ENCODE measurements at regions not wholly inside any gene's neighbourhood (a gene's known extent, or its start where the extent isn't known, plus 50 kb on each side); places are given as distances from the start of the nearest gene placed in this dataset.

DNA sequence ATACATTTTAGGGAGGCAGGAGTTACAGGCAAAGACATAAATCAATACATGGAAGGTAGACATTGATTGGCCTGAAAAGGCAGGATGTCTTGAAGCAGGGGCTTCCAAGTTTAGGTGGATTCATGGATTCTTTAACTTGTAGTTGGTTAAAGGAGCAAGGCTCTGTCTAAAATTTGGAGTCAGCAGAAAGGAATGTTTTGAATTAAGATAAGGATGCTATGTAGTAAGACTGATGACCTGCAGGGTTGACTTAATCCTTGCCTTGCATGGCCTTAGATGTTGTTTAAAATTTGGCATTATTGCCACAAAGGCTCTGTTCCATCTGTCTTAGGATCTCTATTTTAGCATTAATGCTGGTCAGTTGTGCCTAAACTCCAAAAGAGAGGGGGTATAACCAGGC is 171.3 kb downstream of the C5orf15 start:
- DNase-seq (ENCODE audit: low read depth), result no peak

DNA sequence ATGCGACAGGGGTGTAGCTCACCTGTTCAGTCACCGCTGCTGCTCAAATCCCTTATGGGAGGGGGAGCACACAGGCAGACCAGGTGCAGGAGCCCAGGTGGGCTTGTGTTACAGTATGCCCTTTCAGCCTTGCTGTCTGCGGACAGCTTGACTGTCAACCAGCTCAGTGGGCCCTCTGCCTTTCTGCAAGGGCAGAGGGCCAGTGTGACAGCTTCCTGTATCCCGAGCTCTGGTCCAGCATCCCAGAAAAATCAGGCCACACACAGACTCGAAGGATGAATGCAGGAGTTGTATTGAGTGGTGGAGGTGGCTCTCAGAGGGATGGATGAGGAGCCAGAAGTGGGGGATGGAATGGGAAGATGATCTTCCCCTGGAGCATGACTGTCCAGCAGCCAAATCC is 172.2 kb downstream of the C5orf15 start:
- no peak for DNase-seq (ENCODE audit: low read depth)

DNA sequence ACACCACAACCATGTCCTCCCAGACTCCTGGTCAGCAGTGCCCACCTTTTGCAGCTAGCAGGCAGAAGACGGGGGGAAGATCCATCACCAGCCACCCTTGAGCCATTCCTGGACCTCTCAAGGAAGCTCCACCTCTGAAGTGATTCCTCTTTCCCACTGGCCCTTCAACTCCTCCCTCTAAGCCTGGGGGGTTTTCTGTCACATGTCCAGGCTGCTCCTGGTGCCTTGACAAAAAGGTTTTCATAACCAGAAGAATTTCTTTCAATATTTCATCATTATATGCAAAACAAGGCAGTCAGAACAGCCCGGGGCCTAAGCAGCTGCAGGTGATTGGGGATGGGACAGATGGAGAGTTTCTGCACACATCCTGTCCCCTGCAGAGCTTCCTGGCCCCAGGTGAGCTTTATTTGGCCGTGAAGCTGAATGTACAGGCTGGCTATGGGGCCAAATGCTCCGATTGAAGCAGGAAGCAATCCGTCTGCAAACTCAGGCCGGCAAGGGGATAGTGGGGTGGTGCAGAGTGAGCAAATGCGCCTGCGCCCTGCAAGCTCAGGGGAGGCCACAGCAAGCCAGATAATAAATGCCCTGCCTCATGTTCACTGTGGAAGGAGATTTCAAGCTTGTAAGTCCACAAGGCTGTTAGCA is 173.5 kb downstream of the C5orf15 start:
- DNase-seq (ENCODE audit: low read depth), result no peak

DNA sequence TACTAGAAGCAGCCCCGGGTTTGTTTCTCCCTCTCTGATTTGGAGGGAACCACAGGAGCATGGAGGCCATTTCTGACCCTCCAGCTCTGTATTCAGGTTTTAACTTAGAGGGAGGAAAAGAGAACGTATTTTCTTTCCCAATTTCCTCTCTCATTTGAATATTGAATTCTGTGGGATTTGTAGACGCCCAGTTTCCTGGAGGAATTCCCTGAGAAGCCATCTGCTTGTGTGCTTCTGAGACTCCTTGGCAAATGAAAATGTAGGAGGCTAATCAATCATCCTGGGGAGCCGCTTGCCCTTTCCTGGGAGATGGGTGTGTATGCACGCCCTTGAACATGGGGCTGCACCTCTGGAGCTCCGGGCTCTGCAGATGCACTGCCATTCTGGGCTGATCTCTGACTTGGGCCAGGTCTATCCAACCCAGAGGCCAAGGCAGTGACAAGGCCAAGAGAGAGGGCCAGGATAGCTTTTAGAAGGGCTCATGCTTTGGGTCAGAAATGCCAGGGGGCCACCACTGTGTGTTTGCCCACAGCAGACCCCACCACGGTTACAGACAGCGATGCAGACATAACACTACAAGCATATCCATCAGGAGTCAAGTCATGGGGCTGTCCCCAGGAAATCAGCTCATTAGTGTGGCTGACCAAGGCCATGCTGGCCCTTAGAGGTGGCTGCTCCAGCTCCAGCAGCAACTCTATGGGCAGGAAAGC is 174.5 kb downstream of the C5orf15 start:
- DNase-seq (ENCODE audit: low read depth), result no peak

DNA sequence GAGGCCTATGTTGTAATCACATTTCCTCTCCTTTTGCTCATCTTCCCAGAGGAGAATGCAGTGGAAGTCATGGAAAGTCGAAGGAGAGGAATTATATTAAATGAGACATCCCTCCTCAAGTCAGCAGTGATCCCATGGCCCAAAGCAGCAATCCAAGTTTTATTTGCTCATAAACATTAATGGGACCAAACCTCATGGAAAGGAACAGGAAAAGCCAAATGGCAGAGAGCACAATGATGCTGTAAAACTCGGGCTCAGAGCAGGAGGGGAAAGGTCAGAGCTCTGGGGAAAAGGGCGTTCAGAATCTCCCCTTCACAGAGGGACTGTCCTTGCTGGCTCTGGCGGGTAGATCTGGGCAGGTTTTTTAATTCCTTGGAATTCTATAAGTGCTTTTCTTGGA is 175.8 kb downstream of the C5orf15 start:
- no peak for DNase-seq (ENCODE audit: low read depth)

DNA sequence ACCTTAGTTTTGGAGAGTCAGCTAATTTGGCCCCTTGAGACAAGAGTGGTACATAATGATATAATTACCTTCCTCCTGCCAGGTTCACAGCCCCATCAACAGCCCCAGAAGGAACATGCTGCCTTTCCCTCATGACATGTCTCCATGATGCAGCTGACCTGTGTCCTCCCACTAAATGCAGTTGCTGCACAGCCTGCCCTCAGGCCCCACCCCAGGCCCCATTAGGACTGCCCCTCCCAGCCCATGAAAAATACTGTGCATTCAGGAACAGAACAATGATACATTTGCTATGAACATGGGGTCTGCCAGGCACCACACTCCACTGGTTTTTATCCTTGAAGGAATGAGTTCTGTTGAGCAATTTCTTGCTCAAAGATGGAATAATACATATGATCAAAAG is 176.4 kb downstream of the C5orf15 start:
- no peak for DNase-seq (ENCODE audit: low read depth)

DNA sequence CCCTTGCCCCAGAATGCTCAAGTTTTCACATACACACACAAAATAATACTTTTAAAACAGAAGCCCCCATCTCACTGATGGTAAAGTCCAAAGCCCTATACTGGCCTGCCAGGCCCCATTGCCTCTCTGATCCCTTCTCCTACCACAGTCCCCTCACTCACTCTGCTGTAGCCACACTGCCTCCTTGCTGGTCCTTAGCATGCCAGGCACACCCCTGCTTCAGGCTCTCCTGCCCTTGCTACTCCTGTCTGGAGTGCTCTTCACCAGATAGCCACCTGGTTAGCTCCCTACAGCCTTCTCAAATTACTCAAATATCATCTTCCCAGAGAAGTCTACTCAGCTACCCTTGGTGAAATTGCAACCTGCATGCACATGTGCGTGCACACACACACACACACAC is 177.5 kb downstream of the C5orf15 start:
- DNase-seq (ENCODE audit: low read depth), result no peak

DNA sequence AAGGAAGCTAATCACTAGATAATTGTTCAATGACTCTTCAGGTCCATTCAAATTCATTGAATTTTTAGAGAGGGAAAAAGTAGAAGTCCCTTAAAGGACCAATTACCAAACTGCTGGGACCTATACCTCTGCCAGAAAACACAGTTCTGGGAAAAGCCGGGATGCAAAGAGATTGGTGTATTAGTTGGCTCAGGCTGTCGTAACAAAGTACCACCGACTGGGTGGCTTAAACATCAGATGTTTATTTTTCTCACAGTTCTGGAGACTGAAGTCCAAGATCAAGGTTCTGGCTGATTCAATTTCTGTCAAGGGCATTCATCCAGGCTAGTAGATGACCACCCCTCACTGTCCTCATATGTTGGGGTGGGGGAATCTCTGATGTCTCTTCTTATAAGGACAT is 177.1 kb upstream of the FSTL4 start:
- DNase-seq (ENCODE audit: low read depth), result no peak

DNA sequence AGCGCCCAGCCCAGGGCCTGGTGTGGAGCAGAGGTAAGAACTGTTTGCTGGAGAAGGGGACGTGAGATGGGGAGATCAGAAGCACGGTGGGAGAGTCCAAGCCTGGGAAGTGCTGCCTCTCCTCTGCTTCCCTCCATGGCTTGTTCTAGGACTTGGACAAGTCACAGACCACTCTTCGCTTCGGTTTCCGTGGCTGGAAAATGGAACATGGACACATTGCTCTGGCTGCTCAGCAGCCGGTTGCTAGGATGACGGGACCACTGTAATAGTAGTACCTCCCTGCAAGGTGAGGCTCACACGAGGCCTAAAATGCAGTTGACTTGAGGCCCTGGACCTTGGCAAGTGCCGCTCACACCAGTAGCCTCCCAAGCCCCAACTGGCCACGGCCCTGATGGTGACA is 175.8 kb upstream of the FSTL4 start:
- DNase-seq (ENCODE audit: low read depth), result no peak

DNA sequence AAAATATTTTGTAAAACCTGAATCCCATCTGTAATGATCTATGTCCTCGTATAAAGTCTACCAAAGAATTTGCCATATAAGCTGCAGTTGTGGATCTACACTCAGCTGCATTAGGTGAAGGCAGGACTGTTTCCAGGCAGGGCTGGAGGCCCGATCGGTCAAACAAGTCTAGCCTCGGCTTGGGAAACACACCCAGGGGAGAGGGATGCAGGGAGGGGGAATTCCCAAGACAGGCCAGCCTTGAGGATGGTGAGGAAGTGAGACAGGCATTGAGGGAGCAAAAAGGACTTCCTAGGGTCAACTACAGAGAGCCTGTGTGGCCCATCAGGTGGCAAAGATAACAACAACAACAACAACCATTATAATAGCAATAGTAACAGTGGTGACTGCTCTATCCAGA is 174.1 kb upstream of the FSTL4 start:
- no peak for DNase-seq (ENCODE audit: low read depth)

DNA sequence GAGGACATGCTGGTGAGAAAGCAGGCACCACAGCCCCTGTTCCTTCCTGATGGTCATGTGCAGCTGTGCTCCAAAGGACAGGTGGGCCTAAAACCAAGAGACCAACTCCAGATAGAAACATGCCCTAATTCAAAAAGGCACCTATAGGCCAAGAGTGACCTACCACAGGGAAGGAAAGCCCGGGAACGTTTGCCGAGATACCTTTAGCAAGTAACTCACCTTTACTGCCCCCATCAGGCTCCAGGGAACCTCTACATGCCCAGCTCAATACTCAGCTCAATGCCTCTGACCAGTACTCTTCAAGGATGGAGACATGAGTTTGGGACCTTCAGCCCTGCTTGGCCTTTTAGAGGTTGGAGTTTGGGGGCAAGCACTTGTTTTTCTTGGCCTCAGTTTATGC is 172.8 kb upstream of the FSTL4 start:
- no peak for DNase-seq (ENCODE audit: low read depth)

DNA sequence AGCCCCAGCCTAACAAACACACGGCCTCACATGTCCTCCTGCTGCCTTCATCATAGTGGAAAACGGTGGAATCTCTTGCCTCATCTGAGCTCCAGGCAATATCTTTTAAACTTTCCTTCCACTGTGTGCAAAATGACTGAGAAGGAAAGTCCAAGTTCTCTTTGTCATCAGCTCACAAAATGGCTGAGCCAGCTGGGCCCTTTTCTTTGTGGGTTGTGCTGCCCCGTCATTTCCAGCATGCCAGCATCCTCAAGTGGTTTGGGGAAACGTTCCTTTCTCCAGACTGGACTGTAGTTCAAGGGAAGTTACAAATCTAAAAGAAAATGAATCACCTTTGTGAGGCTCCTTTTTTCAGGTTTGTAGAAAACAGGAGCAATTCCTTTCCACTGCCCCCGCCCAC is 171.1 kb upstream of the FSTL4 start:
- DNase-seq (ENCODE audit: low read depth), result no peak

DNA sequence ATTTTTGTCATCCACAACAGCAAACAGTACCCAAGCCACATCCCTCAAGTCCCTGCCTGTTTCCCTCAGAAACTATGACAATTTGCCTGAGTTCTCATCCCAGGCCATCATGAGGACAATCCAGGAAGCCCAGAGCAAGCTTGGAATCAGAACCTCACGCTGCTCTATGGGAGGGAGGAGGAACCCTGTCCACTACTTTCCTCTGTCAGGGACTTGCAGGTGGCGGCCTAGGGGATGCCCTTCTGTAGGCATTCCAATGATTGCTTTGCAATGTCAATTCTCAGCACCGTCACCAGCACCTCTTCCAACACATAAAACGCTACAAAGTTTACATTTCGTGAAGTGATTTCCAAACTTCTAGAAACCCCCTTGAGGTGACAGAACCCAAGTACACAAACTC is 170.4 kb upstream of the FSTL4 start:
- DNase-seq (ENCODE audit: low read depth), result no peak

DNA sequence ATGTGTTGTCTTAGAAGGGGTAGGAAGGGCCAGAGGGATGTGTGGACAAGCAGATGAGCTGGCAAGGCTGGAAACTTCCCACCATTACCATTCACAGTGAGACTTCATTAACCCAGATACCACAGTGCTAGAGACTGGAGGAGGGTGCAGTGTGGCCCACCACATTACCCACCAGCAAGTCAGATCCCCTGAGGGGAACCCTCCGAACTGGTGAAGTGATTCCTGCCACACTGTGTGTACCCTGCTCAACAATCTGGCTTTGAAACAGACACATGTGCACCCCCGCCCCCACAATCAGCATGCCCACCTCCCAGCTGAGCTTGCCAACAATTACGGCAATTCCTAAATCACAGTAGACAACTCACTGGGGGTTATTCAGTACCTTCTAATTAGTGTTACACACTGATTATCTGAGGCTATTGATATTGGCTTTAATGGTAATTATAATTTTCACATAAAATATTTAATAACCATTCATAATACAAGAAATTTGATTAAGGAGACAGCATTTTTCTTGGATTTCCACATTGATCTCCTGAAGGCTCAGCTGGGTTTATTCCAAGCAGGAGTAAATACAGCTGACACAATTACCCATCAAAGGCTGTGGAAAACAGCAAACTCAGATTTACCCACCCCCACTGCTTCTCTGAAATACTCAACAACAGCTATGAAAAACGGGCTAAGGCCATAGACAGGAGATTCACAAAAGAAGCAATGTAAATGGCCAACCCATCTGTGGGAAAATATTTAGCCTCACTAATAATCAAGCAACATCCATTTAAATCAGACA is 169.3 kb upstream of the FSTL4 start:
- no peak for DNase-seq (ENCODE audit: low read depth)

DNA sequence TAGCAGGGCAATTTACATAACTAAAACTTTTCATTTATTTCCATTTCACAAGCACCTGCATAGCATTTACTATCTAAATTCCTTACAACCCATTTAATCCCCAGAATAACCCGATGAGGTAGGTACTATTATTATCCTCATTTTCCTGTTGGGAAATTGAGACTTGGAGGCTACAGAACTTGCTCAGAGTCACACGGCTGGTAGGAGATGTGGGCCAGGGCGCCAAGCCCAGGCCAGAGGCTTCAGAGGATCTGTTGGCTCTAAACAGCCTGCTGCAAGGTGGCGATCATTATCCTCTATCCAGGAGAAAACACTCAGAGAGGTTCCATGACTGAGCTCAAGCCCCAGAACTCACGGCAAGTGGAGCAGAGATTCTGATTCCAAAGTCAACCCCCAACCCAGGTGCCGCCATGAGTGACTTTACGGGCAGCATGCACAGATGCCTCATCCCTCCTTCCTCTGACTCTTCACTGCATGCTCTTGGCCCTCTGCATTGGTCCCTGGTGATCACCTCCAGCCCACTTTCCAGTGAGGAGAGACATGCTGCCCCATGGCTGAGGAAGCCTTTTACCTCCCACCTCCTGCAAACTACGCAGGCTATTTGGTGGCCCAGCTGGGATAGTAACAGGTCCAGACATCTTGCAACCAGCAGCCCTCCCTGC is 168.4 kb upstream of the FSTL4 start:
- DNase-seq (ENCODE audit: low read depth), result no peak

DNA sequence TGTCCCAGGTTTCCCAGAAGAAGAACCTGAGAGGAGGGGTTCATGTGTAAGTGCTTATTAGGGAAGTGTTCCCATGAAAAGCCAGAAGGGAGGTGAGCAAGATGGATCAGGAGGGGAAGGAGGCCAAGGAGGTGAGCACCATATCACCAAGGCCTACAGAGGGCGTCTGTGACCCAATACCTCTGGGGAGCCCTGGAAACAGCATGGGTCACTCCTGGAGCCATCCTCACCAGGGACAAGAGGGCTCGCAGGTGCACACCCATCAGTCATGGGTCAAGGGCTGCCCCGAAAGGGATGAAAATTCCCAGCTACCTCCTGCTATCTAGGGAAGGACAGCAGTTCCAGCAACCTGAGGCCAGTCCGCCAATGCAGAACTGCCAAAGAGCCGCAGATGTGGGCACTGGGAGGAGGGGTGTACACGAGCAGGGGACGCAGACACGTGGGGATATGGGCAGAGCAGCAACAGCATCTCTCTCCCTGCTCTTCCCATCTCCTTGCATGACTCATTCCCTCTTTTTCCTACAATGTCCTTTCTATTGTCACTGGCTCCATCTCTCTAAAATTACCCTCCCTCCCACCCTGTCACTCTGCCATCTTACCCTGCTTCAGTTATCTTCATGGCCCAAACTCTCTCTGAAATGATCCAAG is 167.6 kb upstream of the FSTL4 start:
- no peak for DNase-seq (ENCODE audit: low read depth)

DNA sequence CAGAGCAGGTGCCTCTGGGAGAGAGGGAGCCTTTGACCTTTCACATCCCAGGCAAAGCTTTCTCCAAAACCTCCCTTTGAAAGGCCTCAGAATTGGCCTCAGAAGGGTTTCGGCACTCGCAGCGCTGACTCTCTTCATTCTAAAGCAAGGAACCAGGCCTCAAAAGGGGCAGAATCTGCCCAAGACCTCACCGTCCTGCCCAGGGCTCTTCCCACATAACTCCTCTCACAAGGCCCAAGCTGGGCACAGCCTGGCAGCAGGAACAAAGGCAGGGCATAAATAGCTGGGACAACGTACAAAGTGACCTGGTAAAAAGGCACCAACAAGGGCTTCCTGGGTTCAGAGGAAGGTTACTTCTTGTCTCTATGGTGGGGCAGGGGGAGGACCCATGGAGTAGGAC is 166.3 kb upstream of the FSTL4 start:
- no peak for DNase-seq (ENCODE audit: low read depth)

DNA sequence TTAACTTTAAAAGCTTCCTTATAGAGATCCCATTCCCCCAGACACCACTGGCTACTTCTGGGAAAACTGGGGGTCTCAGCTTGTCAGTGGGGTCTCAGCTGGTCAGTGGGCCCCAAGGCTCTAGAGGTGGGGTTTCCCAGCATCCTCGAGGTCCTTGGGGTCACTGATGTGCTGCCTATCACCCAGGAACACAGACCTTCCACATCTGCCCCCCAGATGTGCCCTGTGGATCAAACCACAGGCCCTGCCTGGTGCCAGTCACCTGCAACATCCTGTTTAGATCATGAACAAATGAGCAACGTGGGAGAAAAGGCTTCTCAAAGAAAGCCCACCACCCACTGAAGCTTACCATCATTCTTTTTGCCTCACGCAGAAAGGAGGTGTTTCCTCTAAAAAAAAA is 165.6 kb upstream of the FSTL4 start:
- no peak for DNase-seq (ENCODE audit: low read depth)

DNA sequence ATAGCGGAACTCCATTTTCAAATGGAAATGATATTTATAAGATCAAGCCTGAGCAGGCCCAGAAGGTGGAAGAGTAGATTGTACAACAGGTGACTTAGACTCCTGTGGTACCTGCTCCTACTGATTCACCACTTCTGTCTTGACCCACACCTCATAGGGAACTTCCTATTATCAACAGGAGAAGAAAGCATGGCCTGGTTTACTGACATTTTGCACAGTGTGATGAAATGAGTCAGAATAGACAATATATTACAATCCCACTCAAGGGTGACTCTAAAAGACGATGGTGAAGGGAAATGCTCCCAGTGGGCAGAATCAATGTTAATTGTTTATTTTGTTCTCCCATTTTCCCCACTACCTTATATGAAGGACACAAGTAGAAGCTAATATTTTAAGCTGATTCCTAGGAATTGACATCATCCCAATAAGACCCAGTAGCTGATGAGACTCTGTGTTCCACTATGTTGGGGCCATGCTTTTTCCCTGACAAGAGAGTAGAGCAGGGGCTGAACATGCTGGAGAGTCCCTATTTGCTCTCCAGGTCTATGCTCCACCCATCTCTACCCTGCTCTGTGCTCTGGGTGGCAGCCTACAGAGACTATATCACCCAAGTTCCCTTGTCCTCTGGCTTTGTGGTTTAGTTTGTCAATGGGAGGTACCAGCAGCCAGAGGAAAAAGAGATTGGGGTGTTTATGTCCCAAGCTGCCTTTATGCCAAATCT is 163.4 kb upstream of the FSTL4 start:
- no peak for DNase-seq (ENCODE audit: low read depth)

DNA sequence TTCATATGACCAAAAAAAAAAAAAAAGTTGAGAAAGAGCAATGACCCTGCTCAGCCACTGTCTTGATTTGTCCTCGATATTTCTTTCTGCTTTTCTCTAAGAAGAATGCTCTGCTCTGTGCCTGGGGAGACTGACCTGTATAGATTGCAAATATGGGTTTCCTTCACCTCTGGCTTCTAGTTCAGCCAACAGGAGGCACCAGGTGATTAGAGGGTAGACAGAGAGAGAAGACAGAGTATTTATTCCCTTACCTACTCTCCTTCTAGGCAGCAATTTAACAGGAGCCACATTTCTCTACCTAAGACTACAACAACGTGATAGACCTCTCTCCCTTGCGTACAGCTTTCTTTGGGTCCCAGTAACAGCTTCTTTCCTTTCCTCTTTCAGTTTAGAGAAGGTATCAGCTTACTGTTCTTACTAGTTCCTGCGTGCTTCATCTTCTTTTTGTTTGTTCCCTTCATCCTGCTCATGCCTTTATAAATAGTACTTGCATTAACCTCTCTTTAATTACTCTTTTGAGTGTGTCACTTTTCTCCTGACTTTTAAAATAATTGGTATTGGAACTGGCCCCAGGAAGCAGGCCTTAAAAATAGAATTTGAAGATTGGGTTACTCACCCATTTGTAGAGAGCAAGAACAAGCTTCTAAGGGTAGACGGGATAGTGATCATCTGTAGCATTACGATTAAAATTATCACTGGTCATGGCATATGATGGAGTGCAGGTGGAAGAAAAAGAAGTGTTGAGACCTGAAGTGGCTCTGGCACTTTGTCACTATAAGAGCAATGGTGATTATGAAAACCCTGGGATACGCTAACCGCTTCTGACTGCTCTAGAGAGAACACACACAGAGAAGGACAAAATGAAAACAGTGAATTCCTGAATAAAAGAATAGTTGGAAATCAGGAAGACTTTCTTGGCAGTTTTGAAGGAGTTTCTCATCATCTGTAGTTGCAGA is 161.2 kb upstream of the FSTL4 start:
- no peak for DNase-seq (ENCODE audit: low read depth)

DNA sequence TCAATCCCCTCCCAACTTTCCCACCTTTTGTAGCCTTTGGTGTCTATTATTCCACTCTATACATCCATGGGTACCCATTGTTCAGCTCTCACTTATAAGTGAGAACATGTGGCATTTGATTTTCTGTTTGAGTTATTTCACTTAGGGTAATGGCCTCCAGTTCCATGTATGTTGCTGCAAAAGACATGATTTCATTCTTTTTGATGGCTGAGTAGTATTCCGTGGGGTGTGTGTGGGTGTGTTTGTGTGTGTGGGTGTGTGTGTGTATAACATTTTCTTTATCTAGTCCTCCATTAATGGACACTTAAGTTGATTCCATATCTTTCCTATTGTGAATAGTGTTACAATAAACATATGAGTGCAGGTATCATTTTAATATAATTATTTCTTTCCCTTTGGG is 157.5 kb upstream of the FSTL4 start:
- no peak for DNase-seq (ENCODE audit: low read depth)

Measured in GM04504 (cell line).